ENCODE measurements at regions not wholly inside any gene's neighbourhood (a gene's known extent, or its start where the extent isn't known, plus 50 kb on each side); places are given as distances from the start of the nearest gene placed in this dataset.

GRCh38 chr4:66959207-66959606, 586.1 kb downstream of the CENPC start:
- TF ChIP-seq POLR2A (IDR thresholded peaks at IDR 0.05) (no peak), CTCF (IDR thresholded peaks at IDR 0.05) (no peak)
- no peak overlapping the region for H3K27ac ChIP-seq
- H3K27me3 ChIP-seq, result no peaks in the 10 kb centered on the region
- H3K4me1 ChIP-seq, result no peaks in the 10 kb centered on the region
- H3K36me3 ChIP-seq, result no peaks in the 10 kb centered on the region
- DNase-seq, result no peak
- no peaks in the 10 kb centered on the region for H3K9me3 ChIP-seq
- no peak overlapping the region for H3K4me3 ChIP-seq

- Histone ChIP-seq H3K4me3 (no peak overlapping the region), H3K36me3 (no peaks in the 10 kb centered on the region), H3K4me1 (no peaks in the 10 kb centered on the region), H3K27me3 (no peaks in the 10 kb centered on the region), H3K9me3 (no peaks in the 10 kb centered on the region), H3K27ac (no peak overlapping the region)
- no peak for DNase-seq
- TF ChIP-seq CTCF (IDR thresholded peaks at IDR 0.05) (no peak), POLR2A (IDR thresholded peaks at IDR 0.05) (no peak)
Measured at GRCh38 chr4:66956852-66957251, 588.5 kb downstream of the CENPC start.

GRCh38 chr4:66956426-66956825, 588.9 kb downstream of the CENPC start:
- Histone ChIP-seq H3K4me1 (no peaks in the 10 kb centered on the region), H3K27ac (no peak overlapping the region), H3K4me3 (no peak overlapping the region), H3K36me3 (no peaks in the 10 kb centered on the region), H3K9me3 (no peaks in the 10 kb centered on the region), H3K27me3 (no peaks in the 10 kb centered on the region)
- no peak for TF ChIP-seq POLR2A (IDR thresholded peaks at IDR 0.05)
- no peak for TF ChIP-seq CTCF (IDR thresholded peaks at IDR 0.05)
- no peak for DNase-seq

DNA sequence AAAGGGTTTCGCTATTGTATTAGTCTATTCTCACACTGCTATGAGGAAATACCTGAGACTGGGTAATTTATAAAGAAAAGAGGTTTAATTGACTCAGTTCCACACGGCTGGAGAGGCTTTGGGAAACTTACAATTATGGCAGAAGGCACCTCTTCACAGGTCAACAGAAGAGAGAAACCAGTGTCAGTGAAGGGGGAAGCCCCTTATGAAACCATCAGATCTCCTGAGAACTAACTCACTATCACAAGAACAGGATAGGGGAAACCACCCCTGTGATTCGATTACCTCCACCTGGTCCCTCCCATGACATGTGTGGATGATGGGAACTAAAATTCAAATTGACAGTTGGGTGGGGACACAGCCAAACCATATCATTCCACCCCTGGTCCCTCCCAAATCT, 589.5 kb downstream of the CENPC start:
- no peak for TF ChIP-seq CTCF (IDR thresholded peaks at IDR 0.05)
- TF ChIP-seq POLR2A (IDR thresholded peaks at IDR 0.05), result no peak
- Histone ChIP-seq H3K36me3 (no peaks in the 10 kb centered on the region), H3K9me3 (no peaks in the 10 kb centered on the region), H3K27me3 (no peaks in the 10 kb centered on the region), H3K27ac (no peak overlapping the region), H3K4me3 (no peak overlapping the region), H3K4me1 (no peaks in the 10 kb centered on the region)
- no peak for DNase-seq

- no peak for TF ChIP-seq POLR2A (IDR thresholded peaks at IDR 0.05)
- no peak for TF ChIP-seq CTCF (IDR thresholded peaks at IDR 0.05)
- Histone ChIP-seq H3K27ac (no peak overlapping the region), H3K27me3 (no peaks in the 10 kb centered on the region), H3K4me3 (no peak overlapping the region), H3K9me3 (no peaks in the 10 kb centered on the region), H3K4me1 (no peaks in the 10 kb centered on the region), H3K36me3 (no peaks in the 10 kb centered on the region)
- DNase-seq, result no peak
Measured at GRCh38 chr4:66949419-66949818, 595.9 kb downstream of the CENPC start.

GRCh38 chr4:66946761-66947160, 598.5 kb downstream of the CENPC start:
- Histone ChIP-seq H3K27me3 (no peaks in the 10 kb centered on the region), H3K4me1 (no peaks in the 10 kb centered on the region), H3K27ac (no peak overlapping the region), H3K9me3 (no peaks in the 10 kb centered on the region), H3K36me3 (no peaks in the 10 kb centered on the region), H3K4me3 (no peak overlapping the region)
- no peak for TF ChIP-seq CTCF (IDR thresholded peaks at IDR 0.05)
- no peak for TF ChIP-seq POLR2A (IDR thresholded peaks at IDR 0.05)
- no peak for DNase-seq
